ENCODE measurements at regions not wholly inside any gene's neighbourhood (a gene's known extent, or its start where the extent isn't known, plus 50 kb on each side); places are given as distances from the start of the nearest gene placed in this dataset.
A peak's percentile ranks its signal among the peaks of the same experiment; 100 is the strongest.

- no peaks in the 10 kb centered on the region for H3K79me2 ChIP-seq (ENCODE audit: insufficient read depth, low read length)
- no peak for TF ChIP-seq CTCF (IDR thresholded peaks at IDR 0.05; ENCODE audit: extremely low read depth, low read depth, low read length)
- no peaks in the 10 kb centered on the region for H3K4me1 ChIP-seq (ENCODE audit: insufficient read depth, low read length)
- no peaks in the 10 kb centered on the region for H3K27me3 ChIP-seq (ENCODE audit: insufficient read depth, low read length)
- no peaks in the 10 kb centered on the region for H3K9me3 ChIP-seq (ENCODE audit: low read depth, low read length)
- no peak overlapping the region for H3K4me3 ChIP-seq (ENCODE audit: insufficient read depth, low read length)
- DNase-seq (ENCODE audit: insufficient read length, low spot score, missing footprints) = peak; percentile 58
- H3K36me3 ChIP-seq (ENCODE audit: insufficient read depth, low read length) = no peaks in the 10 kb centered on the region
- H4K20me1 ChIP-seq (ENCODE audit: insufficient read depth, low read length) = no peaks in the 10 kb centered on the region
- no peak overlapping the region for H3K4me2 ChIP-seq (ENCODE audit: insufficient read depth, low read length)
- H2AFZ ChIP-seq (ENCODE audit: low read length) = no peak overlapping the region
- H3K27ac ChIP-seq (ENCODE audit: low read depth, low read length) = no peak overlapping the region
These were observed 166.0 kb downstream of the VEGFA start for GRCh38 chr6:43935921-43936439.

- Histone ChIP-seq H3K4me1 (ENCODE audit: insufficient read depth, low read length) (no peaks in the 10 kb centered on the region), H3K27me3 (ENCODE audit: insufficient read depth, low read length) (no peaks in the 10 kb centered on the region), H3K9me3 (ENCODE audit: low read depth, low read length) (no peaks in the 10 kb centered on the region), H3K79me2 (ENCODE audit: insufficient read depth, low read length) (no peaks in the 10 kb centered on the region), H3K4me2 (ENCODE audit: insufficient read depth, low read length) (no peak overlapping the region), H3K36me3 (ENCODE audit: insufficient read depth, low read length) (no peaks in the 10 kb centered on the region), H3K27ac (ENCODE audit: low read depth, low read length) (no peak overlapping the region), H4K20me1 (ENCODE audit: insufficient read depth, low read length) (no peaks in the 10 kb centered on the region), H3K4me3 (ENCODE audit: insufficient read depth, low read length) (no peak overlapping the region), H2AFZ (ENCODE audit: low read length) (no peak overlapping the region)
- no peak for TF ChIP-seq CTCF (IDR thresholded peaks at IDR 0.05; ENCODE audit: extremely low read depth, low read depth, low read length)
- peak; percentile 21 for DNase-seq (ENCODE audit: insufficient read length, low spot score, missing footprints)
These were observed 165.0 kb downstream of the VEGFA start for GRCh38 chr6:43934803-43935602.

GRCh38 chr6:43934183-43934802 lies 164.3 kb downstream of the VEGFA start:
- no peak overlapping the region for H3K4me2 ChIP-seq (ENCODE audit: insufficient read depth, low read length)
- no peak for TF ChIP-seq CTCF (IDR thresholded peaks at IDR 0.05; ENCODE audit: extremely low read depth, low read depth, low read length)

More at GRCh38 chr6:43934183-43934802, 164.3 kb downstream of the VEGFA start:
- no peaks in the 10 kb centered on the region for H4K20me1 ChIP-seq (ENCODE audit: insufficient read depth, low read length)
- DNase-seq (ENCODE audit: insufficient read length, low spot score, missing footprints) = no peak
- no peaks in the 10 kb centered on the region for H3K79me2 ChIP-seq (ENCODE audit: insufficient read depth, low read length)
- no peak overlapping the region for H2AFZ ChIP-seq (ENCODE audit: low read length)
- H3K4me3 ChIP-seq (ENCODE audit: insufficient read depth, low read length) = no peak overlapping the region
- H3K27me3 ChIP-seq (ENCODE audit: insufficient read depth, low read length) = no peaks in the 10 kb centered on the region
- H3K27ac ChIP-seq (ENCODE audit: low read depth, low read length) = no peak overlapping the region
- H3K4me1 ChIP-seq (ENCODE audit: insufficient read depth, low read length) = no peaks in the 10 kb centered on the region
- H3K9me3 ChIP-seq (ENCODE audit: low read depth, low read length) = no peaks in the 10 kb centered on the region
- no peaks in the 10 kb centered on the region for H3K36me3 ChIP-seq (ENCODE audit: insufficient read depth, low read length)

All from osteoblast (primary cell).